T47D (cell line): ENCODE measurements at regions not wholly inside any gene's neighbourhood (a gene's known extent, or its start where the extent isn't known, plus 50 kb on each side); places are given as distances from the start of the nearest gene placed in this dataset.
A peak's percentile ranks its signal among the peaks of the same experiment; 100 is the strongest.
"Not testable (repeated sequence)": the region's sequence is repeated elsewhere in the genome, so short reads cannot be mapped to it uniquely, and the experiment has no call there.

Experiments
- DNase-seq, 2 experiments: peaks; one replicate each; pipeline versions ENCODE4 v3.0.0 to v3.0.0-alpha.2; 2011 to 2012; ENCODE audit warnings: low read depth in 1 of 2, low spot score in 1 of 2
- JUND ChIP-seq: IDR thresholded peaks from 2 replicates; pipeline ENCODE4 v1.6.1; 2012; ENCODE audit warnings: low read depth
- in situ Hi-C: cut with HindIII; loops from 2 replicates; pipeline ENCODE4 v1.10.0; 2016; ENCODE audit warnings: low sequenced_read_pairs, low pct_unique_long_range_greater_than_20kb

DNA sequence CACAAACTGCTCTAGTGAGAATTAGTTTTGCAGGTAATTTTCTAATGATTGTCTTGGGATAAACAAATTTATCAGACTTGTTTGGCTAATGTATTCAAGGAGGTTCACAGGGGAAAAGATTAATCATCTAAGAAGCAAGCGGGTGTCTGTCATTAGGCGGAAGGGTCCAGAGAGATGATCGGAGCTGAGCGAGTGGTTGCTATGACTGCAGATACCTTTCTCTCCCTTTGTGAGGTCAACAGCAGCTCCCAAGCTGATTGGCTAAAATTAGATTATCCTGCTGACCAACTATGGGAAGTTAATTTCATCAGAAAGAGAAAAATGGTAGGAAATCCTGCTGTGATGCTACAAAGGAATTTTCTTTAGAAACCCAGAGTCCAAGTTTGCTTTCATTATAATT, 276.0 kb downstream of the SOX2 start:
- TF ChIP-seq JUND: no peak
- in situ Hi-C loops: no loop called here
- no peak for DNase-seq

- in situ Hi-C loops: no loop called here
- TF ChIP-seq JUND: no peak
- DNase-seq: peak in 1 of 2 experiments; percentile 44
Measured at GRCh38 chr3:181998828-181999227, 287.1 kb downstream of the SOX2 start.

GRCh38 chr3:181999314-181999713, 287.6 kb downstream of the SOX2 start:
- in situ Hi-C loops: no loop called here
- no peak for DNase-seq
- no peak for TF ChIP-seq JUND

DNA sequence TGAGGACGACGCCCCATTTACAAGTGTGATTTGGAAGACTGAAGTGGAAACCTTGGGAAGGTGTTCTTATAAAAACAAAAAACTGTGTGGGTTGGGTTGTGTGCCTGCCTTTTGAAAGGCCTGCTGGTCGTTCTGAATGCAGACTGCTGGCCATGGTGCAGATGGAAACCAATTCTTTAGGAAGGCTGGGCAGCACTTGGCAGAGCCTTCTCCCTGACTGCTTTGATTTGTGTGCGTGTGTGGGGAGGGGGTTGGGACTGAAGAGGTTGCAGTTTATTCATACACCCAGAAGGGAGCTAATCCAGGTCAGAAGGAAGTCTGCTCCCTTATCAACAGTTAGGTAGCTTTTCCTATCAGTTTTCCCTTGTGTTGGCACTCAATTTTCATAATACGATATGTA, 288.7 kb downstream of the SOX2 start:
- no peak for DNase-seq
- no peak for TF ChIP-seq JUND
- in situ Hi-C loops: no loop called here

- DNase-seq: no peak
- no peak for TF ChIP-seq JUND
- in situ Hi-C loops: no loop called here
Measured at GRCh38 chr3:182005219-182005618, 293.5 kb downstream of the SOX2 start.

GRCh38 chr3:182005701-182006100, 294.0 kb downstream of the SOX2 start:
- TF ChIP-seq JUND: no peak
- in situ Hi-C loops: no loop called here
- DNase-seq: no peak

GRCh38 chr3:182006431-182006830, 294.7 kb downstream of the SOX2 start:
- no peak for DNase-seq
- no peak for TF ChIP-seq JUND
- in situ Hi-C loops: no loop called here

DNA sequence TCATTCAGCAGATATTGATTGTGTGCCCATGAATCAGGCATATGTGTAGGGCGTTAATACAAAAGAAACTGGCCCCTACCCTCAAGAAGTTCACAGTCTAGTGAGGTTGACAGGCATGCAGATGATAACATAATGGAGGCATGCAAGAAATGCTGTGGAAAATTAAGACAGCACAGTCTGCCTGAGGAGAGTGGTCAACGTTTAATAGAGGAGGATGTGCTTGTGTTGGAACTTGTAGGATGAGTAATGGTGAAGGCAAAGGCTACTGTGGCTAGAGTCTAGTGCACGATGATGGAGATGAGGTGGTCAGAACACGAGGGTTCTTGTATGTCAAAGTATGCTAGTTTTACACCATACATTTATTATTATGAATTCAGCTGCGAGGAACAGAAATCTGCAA, 295.7 kb downstream of the SOX2 start:
- no peak for TF ChIP-seq JUND
- DNase-seq: no peak
- in situ Hi-C loops: no loop called here

GRCh38 chr3:182018361-182018760, 306.6 kb downstream of the SOX2 start:
- DNase-seq: peak in 1 of 2 experiments; percentile 90
- in situ Hi-C loops: no loop called here
- TF ChIP-seq JUND: no peak

DNA sequence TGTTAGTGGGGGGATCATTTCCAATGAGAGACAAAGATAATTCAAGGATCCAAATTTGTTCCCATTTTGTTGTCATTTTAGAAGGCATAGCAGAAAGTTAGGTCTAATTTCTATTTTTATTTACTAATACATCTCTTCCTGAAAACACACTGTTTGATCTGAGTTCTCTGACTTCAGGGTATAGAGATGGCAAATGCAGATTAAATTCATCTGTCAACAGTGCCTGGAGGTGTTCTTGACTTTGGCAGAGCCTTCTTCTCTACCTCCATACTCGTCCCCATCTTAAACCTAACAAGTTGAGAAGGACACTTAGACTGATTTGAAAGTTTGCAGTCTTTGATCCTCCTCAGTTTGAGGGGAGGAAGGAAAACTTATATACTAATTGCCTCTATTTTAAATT, 308.2 kb downstream of the SOX2 start:
- TF ChIP-seq JUND: peak; percentile 83
- in situ Hi-C loops: no loop called here
- DNase-seq: peak; percentile 37 to 92

DNA sequence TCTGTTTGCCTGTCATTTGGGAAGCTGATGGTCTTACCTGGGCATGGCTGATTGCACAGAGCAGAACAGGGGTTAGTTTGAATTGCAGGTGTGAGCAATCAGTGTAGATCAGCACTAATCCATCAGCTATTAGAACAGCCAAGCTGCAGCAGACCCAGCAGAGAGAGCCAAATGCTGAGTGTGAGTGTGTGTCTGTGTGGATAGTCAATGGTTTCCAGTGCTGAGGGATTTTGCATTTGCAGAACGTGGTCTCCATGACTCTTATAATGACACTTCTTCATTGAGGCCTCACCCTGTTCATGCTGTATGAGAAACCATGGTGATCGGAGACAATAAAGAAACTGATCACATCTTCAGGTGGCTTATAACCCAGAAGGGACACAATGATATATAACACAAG, 312.1 kb downstream of the SOX2 start:
- TF ChIP-seq JUND: no peak
- in situ Hi-C loops: no loop called here
- no peak for DNase-seq

DNA sequence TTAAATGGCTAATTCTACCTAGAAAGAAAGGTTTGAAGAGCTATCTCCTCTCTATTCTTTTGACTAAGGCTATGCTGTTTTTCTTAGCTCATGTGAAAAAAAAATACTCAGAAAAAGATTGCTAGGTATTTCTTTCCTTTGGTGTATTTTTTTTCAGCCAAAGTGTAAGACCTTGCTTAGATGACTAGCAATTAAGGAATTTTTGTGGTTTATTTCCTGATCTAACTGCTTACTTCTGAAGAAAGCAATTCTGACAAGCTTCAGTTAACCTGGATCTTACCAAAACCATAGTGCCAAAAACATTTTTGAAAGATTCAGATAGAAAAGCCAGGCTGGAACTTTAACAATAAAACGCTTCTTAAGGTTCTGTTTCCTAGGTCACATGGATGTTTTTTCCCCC, 315.6 kb downstream of the SOX2 start:
- TF ChIP-seq JUND: no peak
- in situ Hi-C loops: no loop called here

GRCh38 chr3:182028081-182028480, 316.4 kb downstream of the SOX2 start:
- TF ChIP-seq JUND: no peak
- in situ Hi-C loops: no loop called here
- no peak for DNase-seq

More for the DNA sequence above, 315.6 kb downstream of the SOX2 start:
- no peak for DNase-seq

GRCh38 chr3:182034231-182034630, 322.5 kb downstream of the SOX2 start:
- in situ Hi-C loops: not testable (repeated sequence)

More at GRCh38 chr3:182034231-182034630, 322.5 kb downstream of the SOX2 start:
- not testable (repeated sequence) for DNase-seq
